ENCODE measurements at regions not wholly inside any gene's neighbourhood (a gene's known extent, or its start where the extent isn't known, plus 50 kb on each side); places are given as distances from the start of the nearest gene placed in this dataset.

DNA sequence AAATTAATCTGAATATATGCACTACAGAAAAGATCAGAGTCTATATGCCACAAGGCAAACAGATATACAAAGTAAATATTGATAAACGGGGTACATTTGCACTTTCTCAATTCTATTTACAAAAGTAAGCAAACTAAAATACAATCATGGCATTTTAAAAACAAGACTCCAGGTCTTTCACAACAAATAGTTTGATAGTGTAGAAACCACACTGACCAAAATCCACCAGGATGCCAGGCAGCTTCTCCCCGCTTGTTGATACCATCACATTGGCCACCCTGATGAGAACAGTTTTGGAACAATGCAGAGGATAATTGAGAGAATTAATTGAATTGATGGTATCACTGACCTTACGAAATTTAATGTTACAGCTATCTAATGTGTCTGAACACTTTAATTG lies 190.6 kb upstream of the TMCO5A start:
- Mint-ChIP-seq H3K27ac (no peak overlapping the region), H3K27me3 (ENCODE audit: low read depth) (no peaks in the 10 kb centered on the region)

More for the DNA sequence above, 190.6 kb upstream of the TMCO5A start:
- no peak overlapping the region for H2BK12ac ChIP-seq (ENCODE audit: insufficient read length, low read depth, low read length)
- no peak overlapping the region for H3K14ac ChIP-seq (ENCODE audit: insufficient read depth, low read length)
- no peak overlapping the region for H2BK15ac ChIP-seq (ENCODE audit: low read depth, low read length)
- no peak overlapping the region for H3K4me3 Mint-ChIP-seq
- no peak overlapping the region for H3K4me2 ChIP-seq (ENCODE audit: insufficient read depth, insufficient read length, low read length)
- H4K5ac ChIP-seq (ENCODE audit: insufficient read length, low read depth, low read length), result no peak overlapping the region
- no peak for DNase-seq
- H2BK5ac ChIP-seq (ENCODE audit: insufficient read length, low read length), result no peak overlapping the region
- H3K4me1 ChIP-seq (ENCODE audit: insufficient read depth, low read length), result no peaks in the 10 kb centered on the region
- no peak overlapping the region for H4K8ac ChIP-seq (replicated peaks; ENCODE audit: insufficient read length, low read depth, low read length)
- H3K9ac ChIP-seq (ENCODE audit: extremely low read depth, insufficient read length, low read length), result no peak overlapping the region
- no peaks in the 10 kb centered on the region for H3K79me1 ChIP-seq (ENCODE audit: insufficient read depth, low read depth, low read length, poor library complexity, severe bottlenecking)
- H3K23me2 ChIP-seq (ENCODE audit: insufficient read length, low read depth, low read length, poor library complexity, severe bottlenecking), result no peaks in the 10 kb centered on the region
- no peak overlapping the region for H2BK20ac ChIP-seq (ENCODE audit: low read depth, low read length, poor library complexity, severe bottlenecking)
- H3K27ac ChIP-seq (ENCODE audit: insufficient read length, low read depth, low read length), result no peak overlapping the region
- no peak overlapping the region for H2AK5ac ChIP-seq (ENCODE audit: insufficient read length, low read length)
- no peaks in the 10 kb centered on the region for H3K9me3 ChIP-seq (ENCODE audit: control insufficient read depth, low read depth, low read length)
- H4K91ac ChIP-seq (ENCODE audit: insufficient read length, low read depth, low read length), result no peak overlapping the region
- H3K79me2 ChIP-seq (ENCODE audit: insufficient read depth, low read length), result no peaks in the 10 kb centered on the region
- peaks cover 8 to 19% of the 10 kb centered on the region in 2 experiments for H3K4me1 Mint-ChIP-seq
- peaks cover 3% of the 10 kb centered on the region in 2 experiments; a peak in 3 of 5 replicates for H3K9me3 Mint-ChIP-seq
- H4K20me1 ChIP-seq (ENCODE audit: control insufficient read depth, insufficient read depth, insufficient read length), result no peaks in the 10 kb centered on the region
- peaks cover 0 to 2% (median 0%) of the 10 kb centered on the region in 3 experiments; a peak in 1 of 7 replicates for H3K36me3 Mint-ChIP-seq (ENCODE audit: insufficient read depth in 1 of 3, low read depth in 3 of 3)
- no peaks in the 10 kb centered on the region for H3K27me3 ChIP-seq (ENCODE audit: insufficient read depth, low read length)
- no CpG with 5 or more reads among the region's 3 CpGs for WGBS (ENCODE audit: extremely low coverage, insufficient read length, low lambda C conversion rate)
- H3T11ph ChIP-seq (ENCODE audit: low read length), result no peak overlapping the region
- no peak overlapping the region for H3K4ac ChIP-seq (ENCODE audit: low read depth, low read length)
- H2BK120ac ChIP-seq (ENCODE audit: low read depth, low read length, poor library complexity, severe bottlenecking), result no peak overlapping the region
- no peak overlapping the region for H2AFZ ChIP-seq (ENCODE audit: low read length)
- H3K23ac ChIP-seq (ENCODE audit: insufficient read length, low read depth, low read length), result no peak overlapping the region
- H3K56ac ChIP-seq (ENCODE audit: insufficient read length, low read depth, low read length), result no peak overlapping the region
- H3K18ac ChIP-seq (ENCODE audit: insufficient read length, low read depth, low read length), result no peak overlapping the region
- TF ChIP-seq, protein P1, sequence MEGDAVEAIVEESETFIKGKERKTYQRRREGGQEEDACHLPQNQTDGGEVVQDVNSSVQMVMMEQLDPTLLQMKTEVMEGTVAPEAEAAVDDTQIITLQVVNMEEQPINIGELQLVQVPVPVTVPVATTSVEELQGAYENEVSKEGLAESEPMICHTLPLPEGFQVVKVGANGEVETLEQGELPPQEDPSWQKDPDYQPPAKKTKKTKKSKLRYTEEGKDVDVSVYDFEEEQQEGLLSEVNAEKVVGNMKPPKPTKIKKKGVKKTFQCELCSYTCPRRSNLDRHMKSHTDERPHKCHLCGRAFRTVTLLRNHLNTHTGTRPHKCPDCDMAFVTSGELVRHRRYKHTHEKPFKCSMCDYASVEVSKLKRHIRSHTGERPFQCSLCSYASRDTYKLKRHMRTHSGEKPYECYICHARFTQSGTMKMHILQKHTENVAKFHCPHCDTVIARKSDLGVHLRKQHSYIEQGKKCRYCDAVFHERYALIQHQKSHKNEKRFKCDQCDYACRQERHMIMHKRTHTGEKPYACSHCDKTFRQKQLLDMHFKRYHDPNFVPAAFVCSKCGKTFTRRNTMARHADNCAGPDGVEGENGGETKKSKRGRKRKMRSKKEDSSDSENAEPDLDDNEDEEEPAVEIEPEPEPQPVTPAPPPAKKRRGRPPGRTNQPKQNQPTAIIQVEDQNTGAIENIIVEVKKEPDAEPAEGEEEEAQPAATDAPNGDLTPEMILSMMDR (conservative IDR thresholded peaks at IDR 0.05), result no peak
